ENCODE measurements at regions not wholly inside any gene's neighbourhood (a gene's known extent, or its start where the extent isn't known, plus 50 kb on each side); places are given as distances from the start of the nearest gene placed in this dataset.

DNA sequence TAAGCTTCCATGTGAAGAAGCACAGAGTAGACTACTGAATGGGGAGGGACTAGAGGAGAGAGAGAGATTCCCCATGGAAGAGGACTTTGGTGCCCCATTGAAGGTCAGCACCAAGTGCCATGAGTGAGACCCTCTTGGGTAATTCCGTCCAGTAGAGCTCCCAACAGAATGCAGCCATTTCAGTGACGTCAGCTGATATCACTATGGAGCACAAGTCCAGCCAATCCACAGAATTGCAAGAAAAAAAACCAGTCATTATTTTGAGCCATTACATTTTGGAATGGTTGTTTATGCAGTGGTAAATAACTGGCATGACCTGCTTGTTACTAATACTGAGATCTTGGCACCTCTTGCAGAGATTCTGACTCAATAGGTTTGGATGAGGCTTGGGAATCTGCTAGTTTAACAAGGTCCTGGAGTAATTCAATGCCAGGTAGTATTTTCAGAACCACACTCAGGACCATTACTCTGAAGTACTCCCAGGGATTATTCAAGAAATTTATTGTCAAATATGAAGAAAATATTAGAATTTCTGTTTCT is 52.6 kb upstream of the SP8 start:
- H3K36me3 Mint-ChIP-seq (ENCODE audit: low read depth) = no peaks in the 10 kb centered on the region
- CTCF ChIA-PET = no interaction called here
- H3K9me3 Mint-ChIP-seq = no peaks in the 10 kb centered on the region
- H3K4me3 Mint-ChIP-seq = no peak overlapping the region
- no peak for DNase-seq
- H3K4me1 Mint-ChIP-seq (ENCODE audit: low read depth) = no peaks in the 10 kb centered on the region
- peaks cover 3% of the 10 kb centered on the region for H3K27me3 Mint-ChIP-seq (ENCODE audit: low read depth)
- intact Hi-C loops (cut with micrococcal nuclease) = no loop called here
- no peak overlapping the region for H3K27ac Mint-ChIP-seq

DNA sequence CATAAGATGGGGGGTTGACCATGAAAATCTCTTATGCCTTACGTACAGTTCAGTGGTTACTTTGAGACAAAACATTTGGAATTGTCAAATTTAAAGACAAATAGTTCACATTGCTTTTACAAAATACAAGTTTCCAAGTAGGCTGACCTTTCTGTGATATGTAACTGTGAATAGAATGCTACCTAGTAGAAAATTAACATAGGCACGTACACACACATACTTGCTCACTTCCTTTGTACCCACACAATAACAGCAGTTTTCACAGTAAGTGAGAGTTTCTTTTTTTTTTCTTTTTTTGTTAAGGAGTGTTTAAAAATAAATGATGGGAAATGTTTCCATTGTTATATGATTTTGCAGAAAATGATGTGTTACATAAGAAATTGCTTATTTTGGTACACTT is 53.3 kb upstream of the SP8 start:
- DNase-seq = no peak
- no peaks in the 10 kb centered on the region for H3K36me3 Mint-ChIP-seq (ENCODE audit: low read depth)
- no peaks in the 10 kb centered on the region for H3K4me1 Mint-ChIP-seq (ENCODE audit: low read depth)
- no peaks in the 10 kb centered on the region for H3K9me3 Mint-ChIP-seq
- intact Hi-C loops (cut with micrococcal nuclease) = no loop called here
- CTCF ChIA-PET = no interaction called here
- no peak overlapping the region for H3K4me3 Mint-ChIP-seq
- no peak overlapping the region for H3K27ac Mint-ChIP-seq
- peaks cover 3% of the 10 kb centered on the region for H3K27me3 Mint-ChIP-seq (ENCODE audit: low read depth)

DNA sequence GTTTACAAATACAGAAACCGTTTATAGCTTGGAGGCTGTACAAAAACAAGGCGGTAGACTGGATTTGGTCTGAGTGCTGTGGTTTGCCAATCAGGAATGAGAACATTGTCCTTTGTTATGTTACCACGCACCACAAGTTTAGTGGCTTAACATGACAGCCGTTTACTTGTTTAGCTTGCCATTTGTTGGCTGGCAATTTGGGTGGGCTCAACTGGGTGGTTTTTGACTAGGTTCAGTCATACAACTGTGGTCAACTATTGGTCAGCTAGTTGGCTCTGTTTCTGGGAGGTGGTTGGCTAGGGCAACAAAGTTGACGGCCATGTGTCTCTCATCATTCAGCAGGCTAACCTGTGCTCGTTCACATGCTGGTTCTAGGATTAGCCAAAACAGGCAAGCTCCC is 60.1 kb upstream of the SP8 start:
- Mint-ChIP-seq H3K36me3 (ENCODE audit: low read depth) (no peaks in the 10 kb centered on the region), H3K4me3 (no peak overlapping the region), H3K27ac (no peak overlapping the region), H3K27me3 (ENCODE audit: low read depth) (peaks cover 3% of the 10 kb centered on the region), H3K4me1 (ENCODE audit: low read depth) (no peaks in the 10 kb centered on the region), H3K9me3 (no peaks in the 10 kb centered on the region)
- intact Hi-C loops (cut with micrococcal nuclease) = no loop called here
- CTCF ChIA-PET = no interaction called here
- DNase-seq = no peak

DNA sequence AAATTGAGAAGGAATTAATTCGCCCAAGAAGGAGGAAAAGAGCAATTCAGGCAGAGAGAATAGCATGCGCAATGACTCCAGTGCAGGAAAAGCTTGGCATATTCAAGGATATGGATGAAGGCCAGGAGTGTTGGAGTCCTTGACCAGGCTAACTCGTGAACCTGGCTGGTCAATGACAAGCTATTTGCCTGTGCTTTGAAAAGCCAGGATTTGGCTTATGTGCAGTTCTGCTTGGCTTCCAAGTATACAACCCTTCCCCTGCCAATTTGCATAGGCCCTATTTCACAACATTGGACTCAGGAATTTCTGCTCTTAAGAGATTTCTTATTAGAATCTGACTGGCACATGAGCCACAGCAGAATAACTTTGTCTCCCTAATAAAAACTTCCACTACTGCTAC is 72.3 kb upstream of the SP8 start:
- H3K27ac Mint-ChIP-seq = no peak overlapping the region
- H3K9me3 Mint-ChIP-seq = no peaks in the 10 kb centered on the region
- no peaks in the 10 kb centered on the region for H3K27me3 Mint-ChIP-seq (ENCODE audit: low read depth)
- no peak overlapping the region for H3K4me3 Mint-ChIP-seq
- no peaks in the 10 kb centered on the region for H3K36me3 Mint-ChIP-seq (ENCODE audit: low read depth)
- DNase-seq = no peak
- no peaks in the 10 kb centered on the region for H3K4me1 Mint-ChIP-seq (ENCODE audit: low read depth)
- intact Hi-C loops (cut with micrococcal nuclease) = no loop called here
- CTCF ChIA-PET = interaction anchor here (0.6 kb wide), 1 partner anchor 16 kb away, joined by 4 read pairs; no protein-coding TSS in a partner anchor

DNA sequence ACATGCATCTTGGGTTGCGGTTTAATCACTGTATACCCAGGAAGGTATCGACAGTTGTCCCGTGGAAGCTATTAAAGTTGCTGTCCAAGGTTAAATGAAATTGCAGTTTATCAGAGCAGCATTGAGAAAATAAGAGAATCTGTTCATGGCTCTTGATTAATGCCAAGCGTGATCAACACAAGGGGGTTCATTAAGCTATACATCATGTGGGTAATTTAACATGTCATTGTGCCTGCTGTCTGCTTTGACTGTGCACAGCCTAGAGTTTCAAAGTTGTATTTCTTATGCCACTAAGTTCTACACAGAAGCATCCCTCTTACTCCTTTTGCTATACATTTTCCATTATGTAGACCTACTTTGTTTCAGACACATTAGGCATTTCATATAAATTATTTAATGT is 74.8 kb upstream of the SP8 start:
- Mint-ChIP-seq H3K27ac (no peak overlapping the region), H3K36me3 (ENCODE audit: low read depth) (no peaks in the 10 kb centered on the region), H3K27me3 (ENCODE audit: low read depth) (no peaks in the 10 kb centered on the region), H3K4me3 (no peak overlapping the region), H3K4me1 (ENCODE audit: low read depth) (no peaks in the 10 kb centered on the region), H3K9me3 (no peaks in the 10 kb centered on the region)
- no peak for DNase-seq
- CTCF ChIA-PET = no interaction called here
- intact Hi-C loops (cut with micrococcal nuclease) = no loop called here

DNA sequence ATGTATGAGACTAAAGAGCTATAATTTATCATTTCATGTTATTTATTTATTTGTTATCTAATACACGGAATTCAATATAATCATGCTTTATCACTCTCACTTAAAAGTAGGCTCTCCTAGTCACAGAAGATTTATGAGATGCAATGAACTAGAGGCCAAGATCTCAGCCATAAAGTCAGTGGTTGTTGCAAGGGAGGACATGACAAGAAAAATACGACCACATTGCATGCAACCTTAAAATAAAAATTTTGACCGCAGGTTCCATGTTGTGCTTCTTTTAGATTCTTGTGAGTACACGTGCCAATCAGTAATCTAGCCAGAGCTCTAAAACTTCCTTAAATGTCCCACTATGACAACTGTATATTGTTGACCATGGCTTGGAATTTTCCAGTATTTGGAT is 75.9 kb upstream of the SP8 start:
- no peak overlapping the region for H3K4me3 Mint-ChIP-seq
- no peaks in the 10 kb centered on the region for H3K36me3 Mint-ChIP-seq (ENCODE audit: low read depth)
- no peaks in the 10 kb centered on the region for H3K9me3 Mint-ChIP-seq
- H3K27ac Mint-ChIP-seq = no peak overlapping the region
- DNase-seq = no peak
- H3K27me3 Mint-ChIP-seq (ENCODE audit: low read depth) = no peaks in the 10 kb centered on the region
- no peaks in the 10 kb centered on the region for H3K4me1 Mint-ChIP-seq (ENCODE audit: low read depth)
- intact Hi-C loops (cut with micrococcal nuclease) = no loop called here
- CTCF ChIA-PET = no interaction called here

DNA sequence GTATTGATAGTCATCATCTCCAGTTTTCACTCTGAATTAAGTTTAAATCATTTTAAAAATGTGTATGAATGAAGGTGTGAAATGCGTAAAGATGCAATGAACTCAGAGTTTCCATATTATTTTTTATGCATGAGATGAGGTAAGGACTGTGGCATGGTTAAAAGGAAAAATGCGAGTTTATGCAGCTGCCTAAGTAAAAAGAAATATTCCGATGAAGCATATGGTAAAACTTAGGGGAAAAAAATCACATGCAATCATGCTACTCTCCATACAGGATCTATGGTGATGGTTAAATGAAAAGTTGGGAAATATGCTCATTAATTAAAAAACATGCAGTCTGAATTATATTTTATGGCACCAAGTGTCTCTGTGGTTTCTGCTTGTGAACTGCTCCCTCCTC is 77.5 kb upstream of the SP8 start:
- Mint-ChIP-seq H3K4me3 (no peak overlapping the region), H3K27me3 (ENCODE audit: low read depth) (peaks cover 3% of the 10 kb centered on the region), H3K4me1 (ENCODE audit: low read depth) (no peaks in the 10 kb centered on the region), H3K36me3 (ENCODE audit: low read depth) (no peaks in the 10 kb centered on the region), H3K27ac (no peak overlapping the region), H3K9me3 (no peaks in the 10 kb centered on the region)
- CTCF ChIA-PET = no interaction called here
- intact Hi-C loops (cut with micrococcal nuclease) = no loop called here
- no peak for DNase-seq

DNA sequence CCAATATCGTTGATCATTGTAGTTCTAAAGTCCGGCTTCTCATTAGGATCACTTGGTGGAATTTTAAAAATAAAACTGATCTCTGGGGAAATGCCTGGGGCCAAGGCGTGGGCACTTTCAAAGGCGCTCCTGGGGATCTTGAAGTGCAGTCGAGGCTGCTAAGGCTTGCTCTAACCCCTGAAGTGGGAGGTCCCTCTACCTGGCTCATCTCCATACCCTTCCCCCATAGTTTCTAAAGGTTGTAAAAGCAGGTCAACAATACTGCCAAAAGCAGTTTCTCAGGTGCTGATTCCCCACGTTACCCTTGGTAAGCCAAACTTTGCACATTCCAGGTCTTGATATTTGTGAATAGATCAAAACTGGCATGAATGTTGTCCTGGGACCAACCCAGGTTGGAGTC is 79.0 kb upstream of the SP8 start:
- no peak for DNase-seq
- no peak overlapping the region for H3K27ac Mint-ChIP-seq
- CTCF ChIA-PET = interaction anchor here (0.6 kb wide), 1 partner anchor 92 kb away, joined by 4 read pairs; no protein-coding TSS in a partner anchor
- H3K36me3 Mint-ChIP-seq (ENCODE audit: low read depth) = no peaks in the 10 kb centered on the region
- peaks cover 3% of the 10 kb centered on the region for H3K27me3 Mint-ChIP-seq (ENCODE audit: low read depth)
- H3K4me3 Mint-ChIP-seq = no peak overlapping the region
- intact Hi-C loops (cut with micrococcal nuclease) = no loop called here
- no peaks in the 10 kb centered on the region for H3K4me1 Mint-ChIP-seq (ENCODE audit: low read depth)
- H3K9me3 Mint-ChIP-seq = no peaks in the 10 kb centered on the region

DNA sequence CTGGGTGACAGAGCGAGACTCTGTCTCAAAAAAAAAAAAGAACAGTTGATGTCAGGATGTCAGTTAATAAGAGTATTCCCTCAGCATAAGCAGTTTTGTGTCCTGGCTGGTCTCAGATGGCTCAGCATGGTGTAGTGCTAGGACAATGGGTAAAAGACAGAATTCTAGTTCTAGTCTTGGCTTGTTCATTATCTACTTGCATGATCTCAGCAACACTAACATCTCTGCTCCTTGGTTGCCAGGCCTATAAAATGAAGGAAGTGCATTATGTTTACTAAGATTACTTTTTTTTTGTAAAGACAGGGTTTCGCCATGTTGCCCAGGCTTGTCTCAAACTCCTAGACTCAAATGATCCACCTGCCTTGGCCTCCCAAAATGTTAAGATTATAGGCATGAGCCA is 84.3 kb upstream of the SP8 start:
- H3K9me3 Mint-ChIP-seq = peaks cover 1% of the 10 kb centered on the region
- CTCF ChIA-PET = interaction anchor here (1.0 kb wide), 1 partner anchor 12 kb away, joined by 3 read pairs; no protein-coding TSS in a partner anchor
- intact Hi-C loops (cut with micrococcal nuclease) = no loop called here
- no peak overlapping the region for H3K4me3 Mint-ChIP-seq
- no peaks in the 10 kb centered on the region for H3K36me3 Mint-ChIP-seq (ENCODE audit: low read depth)
- no peak for DNase-seq
- no peaks in the 10 kb centered on the region for H3K4me1 Mint-ChIP-seq (ENCODE audit: low read depth)
- H3K27ac Mint-ChIP-seq = no peak overlapping the region
- H3K27me3 Mint-ChIP-seq (ENCODE audit: low read depth) = peaks cover 3% of the 10 kb centered on the region

DNA sequence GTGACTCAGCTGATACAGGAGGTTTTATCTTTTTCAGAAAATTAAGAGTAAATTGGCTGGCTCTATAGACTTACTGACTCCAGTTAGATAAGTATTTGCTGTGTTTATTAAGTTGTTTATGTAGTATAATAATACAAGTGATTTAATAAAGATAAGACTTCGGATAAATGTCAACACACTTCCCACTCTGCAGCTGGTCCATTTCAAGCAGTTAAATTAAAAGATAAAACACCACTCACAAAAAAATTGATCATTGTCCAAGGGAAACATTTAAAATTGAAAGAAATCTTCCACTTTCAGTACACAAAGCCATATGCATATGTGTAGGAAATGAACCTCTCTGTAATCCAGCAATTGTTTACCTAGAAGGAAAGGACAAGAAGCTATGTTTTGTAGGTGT is 106.1 kb upstream of the SP8 start:
- CTCF ChIA-PET = no interaction called here
- Mint-ChIP-seq H3K27me3 (ENCODE audit: low read depth) (no peaks in the 10 kb centered on the region), H3K4me1 (ENCODE audit: low read depth) (no peaks in the 10 kb centered on the region), H3K4me3 (no peak overlapping the region), H3K36me3 (ENCODE audit: low read depth) (no peaks in the 10 kb centered on the region), H3K27ac (no peak overlapping the region), H3K9me3 (peaks cover 4% of the 10 kb centered on the region)
- DNase-seq = no peak
- intact Hi-C loops (cut with micrococcal nuclease) = no loop called here

DNA sequence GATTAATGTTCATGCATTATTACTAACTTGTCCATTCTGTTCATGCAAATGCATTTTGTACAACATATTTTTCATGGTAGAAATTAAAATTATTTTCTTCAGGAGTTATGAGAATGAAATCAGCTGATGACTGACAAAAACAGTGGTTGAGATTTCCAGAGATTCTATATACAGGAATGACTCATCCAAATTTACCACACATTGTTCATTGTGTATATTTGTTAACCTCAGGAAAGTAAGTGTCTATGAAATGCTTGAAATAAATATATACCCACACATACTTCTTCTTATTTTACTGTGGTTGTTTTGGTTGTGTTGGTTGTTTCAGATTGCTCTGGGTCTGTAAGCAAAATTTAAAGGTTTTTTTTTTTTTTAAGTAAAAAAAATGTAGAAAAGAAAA is 108.1 kb upstream of the SP8 start:
- CTCF ChIA-PET = no interaction called here
- no peak overlapping the region for H3K4me3 Mint-ChIP-seq

DNA sequence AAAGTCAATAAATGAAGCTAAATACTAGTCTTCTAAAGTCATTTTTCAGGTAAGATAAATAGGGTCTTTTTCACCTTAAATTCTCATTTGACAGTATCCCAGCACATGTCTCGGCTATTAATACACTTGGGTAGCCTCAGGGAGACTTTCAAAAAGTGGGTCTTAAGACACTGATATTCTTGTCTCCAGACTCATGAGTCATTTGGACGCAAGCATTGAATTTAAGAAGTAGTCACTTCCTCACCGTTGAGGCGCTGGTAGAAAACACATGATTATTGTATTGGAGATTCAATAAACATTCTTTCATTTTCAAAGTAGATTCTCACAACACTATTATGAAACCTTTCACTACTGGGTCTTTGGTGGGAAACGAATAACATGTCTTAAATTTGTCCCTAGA is 108.9 kb upstream of the SP8 start:
- Mint-ChIP-seq H3K36me3 (ENCODE audit: low read depth) (no peaks in the 10 kb centered on the region), H3K9me3 (peaks cover 3% of the 10 kb centered on the region), H3K4me1 (ENCODE audit: low read depth) (no peaks in the 10 kb centered on the region), H3K4me3 (no peak overlapping the region), H3K27ac (no peak overlapping the region), H3K27me3 (ENCODE audit: low read depth) (no peaks in the 10 kb centered on the region)
- DNase-seq = no peak
- CTCF ChIA-PET = no interaction called here
- intact Hi-C loops (cut with micrococcal nuclease) = no loop called here

More for the DNA sequence above, 108.1 kb upstream of the SP8 start:
- intact Hi-C loops (cut with micrococcal nuclease) = no loop called here
- no peak overlapping the region for H3K27ac Mint-ChIP-seq
- DNase-seq = no peak
- H3K9me3 Mint-ChIP-seq = peaks cover 3% of the 10 kb centered on the region
- no peaks in the 10 kb centered on the region for H3K27me3 Mint-ChIP-seq (ENCODE audit: low read depth)
- no peaks in the 10 kb centered on the region for H3K4me1 Mint-ChIP-seq (ENCODE audit: low read depth)
- H3K36me3 Mint-ChIP-seq (ENCODE audit: low read depth) = no peaks in the 10 kb centered on the region

DNA sequence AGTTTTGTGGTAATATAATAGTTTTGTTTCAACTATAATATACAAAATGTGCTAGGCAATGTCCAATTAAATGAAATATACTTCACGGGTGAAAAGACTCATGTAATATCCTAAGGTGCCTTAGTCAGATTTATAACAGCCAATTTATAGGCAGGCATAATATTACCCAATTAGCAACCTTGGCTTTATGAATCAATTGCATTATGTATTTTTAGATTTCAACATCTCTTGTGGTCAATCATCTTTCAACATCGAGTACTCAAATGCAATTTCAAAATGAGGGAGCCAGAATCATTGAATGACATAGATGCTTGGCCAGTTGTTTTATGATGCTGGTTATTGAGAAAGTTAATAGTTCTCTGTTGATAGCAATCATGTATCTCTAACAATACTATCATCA is 110.3 kb upstream of the SP8 start:
- no peak overlapping the region for H3K4me3 Mint-ChIP-seq
- intact Hi-C loops (cut with micrococcal nuclease) = no loop called here
- H3K4me1 Mint-ChIP-seq (ENCODE audit: low read depth) = no peaks in the 10 kb centered on the region
- H3K27ac Mint-ChIP-seq = no peak overlapping the region
- H3K9me3 Mint-ChIP-seq = peaks cover 8% of the 10 kb centered on the region
- CTCF ChIA-PET = no interaction called here
- H3K27me3 Mint-ChIP-seq (ENCODE audit: low read depth) = no peaks in the 10 kb centered on the region
- H3K36me3 Mint-ChIP-seq (ENCODE audit: low read depth) = no peaks in the 10 kb centered on the region
- DNase-seq = no peak

Data from activated naive CD4-positive, alpha-beta T cell treated with anti-CD3 and anti-CD28 coated beads for 36 hours (primary cell).